Astrocyte of the spinal cord (primary cell): ENCODE measurements at regions not wholly inside any gene's neighbourhood (a gene's known extent, or its start where the extent isn't known, plus 50 kb on each side); places are given as distances from the start of the nearest gene placed in this dataset.

Experiments used
- DNase-seq: peaks from one replicate; pipeline ENCODE4 v3.0.0; 2011; ENCODE audit warnings: low read depth, low spot score
- H3K4me3 ChIP-seq: 2 replicates; pipeline ENCODE4 v1.5.1; 2011; ENCODE audit warnings: low read depth, mild to moderate bottlenecking, low read length, moderate library complexity
- in situ Hi-C: cut with HindIII; loops from 2 replicates; pipeline ENCODE4 v1.10.0; 2017; ENCODE audit warnings: low sequenced_read_pairs
- TF ChIP-seq, protein P1 (sequence below): IDR thresholded peaks from 2 replicates; pipeline ENCODE4 v1.5.1; 2012; ENCODE audit warnings: low read depth, mild to moderate bottlenecking, low read length, inconsistent platforms

DNA sequence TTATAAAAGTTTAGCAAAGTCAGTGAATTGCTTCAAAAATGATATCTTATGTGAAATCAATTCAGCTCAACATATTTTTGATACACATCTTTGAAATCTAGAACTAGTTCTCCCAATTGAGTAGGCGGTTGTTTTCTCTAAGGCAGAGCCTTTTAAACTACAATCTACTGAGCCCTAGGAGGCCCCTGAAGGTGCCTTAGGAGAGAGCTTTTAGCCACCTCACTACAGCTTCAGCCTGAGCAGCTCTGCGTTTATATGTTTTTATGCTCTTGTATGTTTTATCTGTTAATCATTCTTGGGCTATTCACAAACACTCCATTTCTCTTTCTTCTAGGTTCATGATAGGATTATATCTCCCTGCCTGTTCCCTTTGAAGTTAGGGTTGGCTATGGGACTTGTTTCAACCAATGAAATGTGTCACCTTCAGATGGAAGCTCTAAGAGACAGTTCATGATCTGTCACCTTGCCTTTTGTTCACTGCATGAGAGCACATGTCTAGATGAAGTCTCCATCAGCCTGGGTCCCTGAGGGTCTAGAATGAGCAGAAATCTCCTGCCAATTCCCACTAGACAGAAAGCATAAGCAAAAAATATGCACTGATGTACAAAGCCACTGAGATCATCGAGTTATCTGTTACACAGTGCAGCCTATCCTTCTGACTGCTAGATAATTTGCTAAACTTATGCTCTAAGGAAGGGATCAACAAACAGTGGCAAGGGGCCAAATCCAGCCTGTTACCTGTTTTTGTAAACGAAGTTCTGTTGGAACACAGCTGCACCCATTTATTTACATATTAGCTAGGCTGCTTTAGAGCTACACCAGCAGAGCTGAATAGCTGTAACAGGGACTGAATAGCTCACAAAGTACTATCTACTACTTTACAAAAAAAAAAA lies 128.5 kb upstream of the CDK1 start:
- no peak for DNase-seq
- TF ChIP-seq, protein P1, sequence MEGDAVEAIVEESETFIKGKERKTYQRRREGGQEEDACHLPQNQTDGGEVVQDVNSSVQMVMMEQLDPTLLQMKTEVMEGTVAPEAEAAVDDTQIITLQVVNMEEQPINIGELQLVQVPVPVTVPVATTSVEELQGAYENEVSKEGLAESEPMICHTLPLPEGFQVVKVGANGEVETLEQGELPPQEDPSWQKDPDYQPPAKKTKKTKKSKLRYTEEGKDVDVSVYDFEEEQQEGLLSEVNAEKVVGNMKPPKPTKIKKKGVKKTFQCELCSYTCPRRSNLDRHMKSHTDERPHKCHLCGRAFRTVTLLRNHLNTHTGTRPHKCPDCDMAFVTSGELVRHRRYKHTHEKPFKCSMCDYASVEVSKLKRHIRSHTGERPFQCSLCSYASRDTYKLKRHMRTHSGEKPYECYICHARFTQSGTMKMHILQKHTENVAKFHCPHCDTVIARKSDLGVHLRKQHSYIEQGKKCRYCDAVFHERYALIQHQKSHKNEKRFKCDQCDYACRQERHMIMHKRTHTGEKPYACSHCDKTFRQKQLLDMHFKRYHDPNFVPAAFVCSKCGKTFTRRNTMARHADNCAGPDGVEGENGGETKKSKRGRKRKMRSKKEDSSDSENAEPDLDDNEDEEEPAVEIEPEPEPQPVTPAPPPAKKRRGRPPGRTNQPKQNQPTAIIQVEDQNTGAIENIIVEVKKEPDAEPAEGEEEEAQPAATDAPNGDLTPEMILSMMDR: no peak
- in situ Hi-C loops: no loop called here
- H3K4me3 ChIP-seq: no peak overlapping the region

DNA sequence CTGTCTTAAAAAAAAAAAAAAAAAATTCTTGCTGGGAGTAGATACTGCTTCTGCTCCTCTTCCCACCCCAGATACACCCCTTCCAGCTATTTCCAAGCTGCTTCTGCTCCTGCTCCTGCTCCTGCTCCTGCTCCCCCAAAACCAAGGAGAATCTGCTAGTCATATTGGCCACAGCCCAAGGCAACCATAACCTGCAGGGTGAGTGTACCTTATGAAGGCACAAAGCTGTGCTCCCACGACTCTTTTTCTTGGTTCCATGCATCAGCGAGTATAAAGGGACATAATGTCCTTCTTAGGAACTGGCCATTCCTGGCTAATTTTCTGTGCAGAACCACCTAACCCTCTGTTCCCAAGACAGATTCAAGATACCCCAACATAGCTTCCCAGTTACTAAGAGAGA lies 129.5 kb upstream of the CDK1 start:
- in situ Hi-C loops: no loop called here
- no peak for DNase-seq
- TF ChIP-seq, protein P1: no peak
- no peak overlapping the region for H3K4me3 ChIP-seq

DNA sequence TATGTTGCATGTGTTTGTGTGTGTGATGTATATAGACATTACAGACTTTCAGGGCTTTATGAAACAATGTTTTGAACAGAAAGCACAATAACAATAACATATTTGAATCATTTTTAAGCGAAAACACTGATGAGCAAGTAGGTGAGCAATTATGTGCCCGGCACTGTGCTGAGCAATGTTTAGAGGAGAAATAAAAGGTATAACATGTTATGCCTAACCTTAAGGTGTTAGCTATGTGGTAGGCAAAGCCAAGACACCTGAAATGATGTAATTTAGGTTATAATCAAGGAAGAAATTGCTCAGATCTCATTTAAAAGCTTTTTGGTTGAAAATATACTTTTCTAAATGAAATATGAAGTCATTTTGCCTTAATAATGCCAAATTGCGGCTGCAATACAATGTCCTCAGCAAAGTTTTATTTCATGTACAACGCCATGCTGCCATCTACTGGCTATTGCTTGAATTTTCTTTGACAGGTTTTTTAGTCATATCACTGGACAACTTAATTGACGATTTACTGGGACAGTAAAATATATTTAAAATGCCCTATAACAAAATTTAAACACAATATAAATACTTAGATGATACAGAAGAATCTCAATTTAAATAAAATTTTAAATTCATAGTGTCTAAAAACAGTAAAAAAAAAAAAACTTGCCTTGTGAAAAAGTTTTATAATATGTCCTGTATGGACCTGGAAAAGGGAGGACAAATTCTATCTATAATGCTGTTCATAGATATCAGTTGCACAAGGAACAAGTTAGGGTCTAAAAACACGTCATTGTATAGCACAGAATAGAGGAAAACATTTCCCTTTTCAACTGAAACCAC lies 131.1 kb upstream of the CDK1 start:
- DNase-seq: peak; percentile 72
- in situ Hi-C loops: no loop called here
- TF ChIP-seq, protein P1: peak; percentile 50

DNA sequence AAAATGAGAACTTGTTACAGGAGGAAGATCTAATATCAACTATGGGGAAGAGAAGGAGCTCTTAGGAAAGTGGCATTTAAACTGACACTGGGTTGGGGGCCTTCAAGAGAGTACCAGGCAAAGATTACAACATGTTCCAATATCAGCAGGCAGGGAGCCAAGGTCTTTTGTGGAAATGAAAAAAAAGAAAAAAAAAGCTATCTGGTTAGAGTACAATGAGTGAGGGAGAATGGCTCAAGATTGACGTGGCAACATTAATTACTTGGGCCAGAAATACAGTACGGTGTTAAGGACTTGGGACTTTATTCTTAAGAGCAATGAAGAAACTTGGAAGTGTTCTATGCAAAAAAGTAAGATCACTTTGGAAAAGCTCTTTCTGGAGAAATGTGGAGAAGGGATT lies 132.3 kb upstream of the CDK1 start:
- TF ChIP-seq, protein P1: no peak
- DNase-seq: no peak
- H3K4me3 ChIP-seq: no peak overlapping the region
- in situ Hi-C loops: no loop called here

More for the DNA sequence above, 131.1 kb upstream of the CDK1 start:
- H3K4me3 ChIP-seq: no peak overlapping the region

DNA sequence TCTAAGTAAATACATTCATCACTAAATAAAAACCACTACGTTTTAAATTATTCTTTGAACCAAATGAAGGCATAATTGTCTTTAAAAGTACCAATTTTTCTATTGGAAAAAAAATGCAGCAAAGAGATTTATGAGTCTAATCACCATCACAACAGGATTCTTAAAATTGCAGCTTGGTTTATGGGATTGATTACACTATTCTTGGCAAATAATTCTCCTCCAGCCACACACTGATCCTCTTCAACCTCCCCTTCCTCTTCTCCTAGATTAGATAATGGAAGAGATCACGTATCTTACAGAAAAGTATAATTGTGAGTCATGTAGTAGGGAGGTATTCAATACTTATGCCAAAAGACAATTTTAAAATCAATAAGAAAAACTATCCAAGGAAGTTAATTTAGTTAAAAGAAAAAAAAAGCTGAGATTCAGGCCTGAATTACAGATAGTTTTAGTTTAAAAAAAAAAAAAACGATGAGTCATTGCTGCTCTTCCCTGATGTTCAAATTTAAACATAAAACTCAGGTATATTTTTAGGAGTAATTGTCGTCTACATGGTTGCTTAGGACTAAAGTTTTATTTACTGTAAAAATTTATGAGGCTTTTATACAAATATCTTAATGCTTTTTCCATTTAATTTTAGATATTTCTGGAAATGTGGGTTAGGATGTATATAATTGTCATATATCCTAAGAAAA lies 133.7 kb upstream of the CDK1 start:
- in situ Hi-C loops: no loop called here
- TF ChIP-seq, protein P1: no peak
- DNase-seq: no peak

DNA sequence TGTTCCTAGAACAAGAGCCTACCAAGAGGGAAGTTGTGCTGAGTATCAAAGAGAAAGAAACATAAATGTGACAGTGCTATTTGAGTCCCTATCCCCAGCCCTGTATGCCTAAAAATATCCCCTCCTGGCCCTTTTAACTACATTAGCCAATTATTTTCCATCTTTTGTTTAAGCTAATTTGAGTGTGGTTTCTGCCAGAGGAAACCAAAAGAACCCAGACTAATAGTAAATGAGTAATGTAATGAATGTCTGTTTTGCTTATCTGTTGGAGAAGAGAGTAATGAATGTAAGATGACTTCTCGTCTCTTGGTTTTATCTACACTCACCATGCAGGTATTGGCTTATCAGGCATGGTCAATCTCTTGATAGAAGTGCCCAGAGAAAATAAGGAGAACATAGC lies 134.4 kb upstream of the CDK1 start:
- H3K4me3 ChIP-seq: no peak overlapping the region
- no peak for DNase-seq
- in situ Hi-C loops: no loop called here
- TF ChIP-seq, protein P1: no peak

More for the DNA sequence above, 133.7 kb upstream of the CDK1 start:
- H3K4me3 ChIP-seq: no peak overlapping the region
